ENCODE measurements at regions not wholly inside any gene's neighbourhood (a gene's known extent, or its start where the extent isn't known, plus 50 kb on each side); places are given as distances from the start of the nearest gene placed in this dataset.

DNA sequence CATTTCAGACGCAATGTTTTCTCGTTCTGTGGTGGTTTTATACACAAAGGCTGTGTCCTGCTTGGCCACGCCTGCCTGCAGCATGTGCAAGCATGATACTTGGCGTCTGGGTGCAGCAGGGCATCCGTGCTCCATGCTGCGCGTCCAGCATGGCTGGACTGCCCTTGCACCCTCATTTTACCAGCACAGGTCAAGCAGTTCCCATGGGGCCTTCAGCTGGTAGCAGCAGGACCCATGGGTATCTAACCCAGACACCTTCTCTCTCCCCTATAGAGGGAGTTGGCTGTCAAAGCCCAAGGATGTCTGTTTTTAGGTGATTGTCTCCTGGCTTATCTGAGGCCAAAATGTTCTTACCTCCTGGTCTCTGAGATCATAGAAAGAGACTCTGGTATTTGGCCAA, 158.3 kb upstream of the PITX1 start:
- Histone ChIP-seq H3K9ac (ENCODE audit: low read length) (no peak overlapping the region), H3K9me3 (replicated peaks; ENCODE audit: insufficient read depth, low read length) (no peaks in the 10 kb centered on the region), H3K27me3 (replicated peaks; ENCODE audit: insufficient read depth, low read length) (0 out of 2 replicates have a peak, but pooled peaks cover 6% of the 10 kb centered on the region), H3K4me3 (ENCODE audit: low read length) (no peak overlapping the region), H3K36me3 (replicated peaks; ENCODE audit: insufficient read depth, low read length) (no peaks in the 10 kb centered on the region), H4K20me1 (ENCODE audit: insufficient read depth, low read length) (no peaks in the 10 kb centered on the region), H3K4me2 (ENCODE audit: low read depth, low read length) (no peak overlapping the region), H3K27ac (ENCODE audit: low read length) (no peak overlapping the region), H3K4me1 (ENCODE audit: low read length) (no peaks in the 10 kb centered on the region), H3K9me2 (replicated peaks; ENCODE audit: insufficient read depth, low read length) (no peaks in the 10 kb centered on the region), H2AFZ (ENCODE audit: low read length) (no peak overlapping the region), H3K79me2 (ENCODE audit: low read length) (no peaks in the 10 kb centered on the region), H3F3A (ENCODE audit: insufficient read depth, low read length) (no peaks in the 10 kb centered on the region)
- TF ChIP-seq EZH2phosphoT487 (IDR thresholded peaks at IDR 0.05; ENCODE audit: low read length), result no peak
- no peak for TF ChIP-seq EZH2 (optimal IDR thresholded peaks at IDR 0.05; ENCODE audit: low read depth, low read length)
- TF ChIP-seq, protein P1, sequence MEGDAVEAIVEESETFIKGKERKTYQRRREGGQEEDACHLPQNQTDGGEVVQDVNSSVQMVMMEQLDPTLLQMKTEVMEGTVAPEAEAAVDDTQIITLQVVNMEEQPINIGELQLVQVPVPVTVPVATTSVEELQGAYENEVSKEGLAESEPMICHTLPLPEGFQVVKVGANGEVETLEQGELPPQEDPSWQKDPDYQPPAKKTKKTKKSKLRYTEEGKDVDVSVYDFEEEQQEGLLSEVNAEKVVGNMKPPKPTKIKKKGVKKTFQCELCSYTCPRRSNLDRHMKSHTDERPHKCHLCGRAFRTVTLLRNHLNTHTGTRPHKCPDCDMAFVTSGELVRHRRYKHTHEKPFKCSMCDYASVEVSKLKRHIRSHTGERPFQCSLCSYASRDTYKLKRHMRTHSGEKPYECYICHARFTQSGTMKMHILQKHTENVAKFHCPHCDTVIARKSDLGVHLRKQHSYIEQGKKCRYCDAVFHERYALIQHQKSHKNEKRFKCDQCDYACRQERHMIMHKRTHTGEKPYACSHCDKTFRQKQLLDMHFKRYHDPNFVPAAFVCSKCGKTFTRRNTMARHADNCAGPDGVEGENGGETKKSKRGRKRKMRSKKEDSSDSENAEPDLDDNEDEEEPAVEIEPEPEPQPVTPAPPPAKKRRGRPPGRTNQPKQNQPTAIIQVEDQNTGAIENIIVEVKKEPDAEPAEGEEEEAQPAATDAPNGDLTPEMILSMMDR (IDR thresholded peaks at IDR 0.05; ENCODE audit: low read length), result no peak
- DNase-seq, result no peak

DNA sequence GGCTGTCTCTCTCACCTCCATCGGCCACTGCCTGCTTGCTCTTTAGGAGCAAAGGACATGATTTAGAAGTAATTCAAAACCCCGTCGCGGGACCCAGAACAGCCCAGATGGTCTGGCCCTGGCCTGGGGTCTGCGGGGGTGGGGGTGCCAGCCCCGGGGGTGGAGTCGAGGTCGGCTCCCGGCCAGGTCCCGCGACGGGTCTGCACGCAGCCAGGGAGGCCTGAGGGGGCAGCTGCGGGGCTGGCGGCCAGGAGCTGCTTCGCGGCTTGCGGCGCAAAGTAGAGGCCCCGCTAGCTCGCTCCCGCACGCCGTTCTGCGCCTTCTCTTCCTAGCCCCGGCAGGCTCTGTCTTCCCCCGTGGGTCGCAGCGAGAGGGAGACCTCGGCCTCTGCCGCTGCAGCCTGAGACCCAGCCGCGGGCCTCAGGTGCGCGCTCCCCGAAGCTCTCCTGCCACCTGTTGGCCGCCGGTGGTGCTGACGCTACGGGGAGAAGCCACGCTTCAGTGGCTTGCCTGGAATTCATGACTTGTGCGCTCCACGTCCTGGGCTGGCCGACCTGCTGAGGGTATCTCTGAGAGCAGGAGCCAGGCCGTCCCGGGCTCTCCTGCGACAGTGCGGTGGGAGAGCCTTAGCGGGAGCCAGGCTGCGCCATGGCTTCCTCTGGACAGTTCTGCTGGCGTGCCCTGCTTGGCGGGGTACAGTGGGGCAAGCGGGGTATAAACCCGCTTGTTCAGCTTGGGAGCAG, 157.2 kb upstream of the PITX1 start:
- DNase-seq, result peak; percentile 69
- Histone ChIP-seq H3K79me2 (ENCODE audit: low read length) (no peaks in the 10 kb centered on the region), H3K9me3 (replicated peaks; ENCODE audit: insufficient read depth, low read length) (no peaks in the 10 kb centered on the region), H3K4me3 (ENCODE audit: low read length) (peak overlapping the region; percentile 65), H3K9ac (ENCODE audit: low read length) (peak overlapping the region; percentile 28; the same call in 1 of the 2 replicates), H2AFZ (ENCODE audit: low read length) (peak overlapping the region; percentile 88), H3K9me2 (replicated peaks; ENCODE audit: insufficient read depth, low read length) (no peaks in the 10 kb centered on the region), H4K20me1 (ENCODE audit: insufficient read depth, low read length) (no peaks in the 10 kb centered on the region), H3K36me3 (replicated peaks; ENCODE audit: insufficient read depth, low read length) (no peaks in the 10 kb centered on the region), H3K4me2 (ENCODE audit: low read depth, low read length) (peak overlapping the region; percentile 95), H3K4me1 (ENCODE audit: low read length) (no peaks in the 10 kb centered on the region), H3F3A (ENCODE audit: insufficient read depth, low read length) (no peaks in the 10 kb centered on the region), H3K27ac (ENCODE audit: low read length) (no peak overlapping the region), H3K27me3 (replicated peaks; ENCODE audit: insufficient read depth, low read length) (0 out of 2 replicates have a peak, but pooled peaks cover 6% of the 10 kb centered on the region)
- TF ChIP-seq, protein P1 (IDR thresholded peaks at IDR 0.05; ENCODE audit: low read length), result peak; percentile 96
- TF ChIP-seq EZH2phosphoT487 (IDR thresholded peaks at IDR 0.05; ENCODE audit: low read length), result no peak

DNA sequence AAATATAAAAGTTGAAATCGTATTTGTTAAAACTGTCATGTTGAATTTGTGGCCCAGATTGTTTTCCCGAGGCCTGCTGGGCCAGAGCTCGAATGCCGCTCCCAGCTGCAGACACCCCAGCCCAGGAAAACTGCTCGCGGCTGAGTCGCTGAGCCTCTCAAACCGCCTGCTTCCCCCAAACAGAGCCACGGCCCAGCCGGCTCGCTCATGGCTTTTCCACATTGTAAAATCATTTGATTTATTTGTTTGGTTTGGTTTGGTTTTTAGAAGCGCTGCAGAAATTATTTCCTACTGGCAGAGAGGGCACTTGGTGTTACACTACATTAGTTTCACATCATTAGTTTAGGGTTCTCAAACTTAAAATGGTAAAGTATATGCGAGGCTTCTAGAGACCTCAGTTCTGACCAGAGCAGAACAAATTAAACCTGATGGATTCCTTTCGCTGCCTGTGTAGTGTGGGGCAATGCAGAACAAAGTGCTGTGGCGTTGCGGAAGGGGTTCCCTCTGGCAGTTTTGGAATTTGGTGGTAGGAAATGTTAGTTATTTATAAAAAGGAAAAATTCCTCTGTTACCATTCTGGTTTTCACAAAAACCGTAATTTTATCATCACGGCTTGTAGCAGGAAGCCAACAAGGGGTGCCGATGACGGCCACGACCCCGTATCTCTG, 156.5 kb upstream of the PITX1 start:
- TF ChIP-seq, protein P1 (IDR thresholded peaks at IDR 0.05; ENCODE audit: low read length), result no peak
- no peaks in the 10 kb centered on the region for H3F3A ChIP-seq (ENCODE audit: insufficient read depth, low read length)
- H3K27me3 ChIP-seq (replicated peaks; ENCODE audit: insufficient read depth, low read length), result 0 out of 2 replicates have a peak, but pooled peaks cover 6% of the 10 kb centered on the region
- H3K9me3 ChIP-seq (replicated peaks; ENCODE audit: insufficient read depth, low read length), result no peaks in the 10 kb centered on the region
- peak overlapping the region; percentile 65 for H3K4me3 ChIP-seq (ENCODE audit: low read length)
- no peak overlapping the region for H3K27ac ChIP-seq (ENCODE audit: low read length)
- no peaks in the 10 kb centered on the region for H4K20me1 ChIP-seq (ENCODE audit: insufficient read depth, low read length)
- no peak for DNase-seq
- H3K9ac ChIP-seq (ENCODE audit: low read length), result peak overlapping the region; percentile 28; the same call in 1 of the 2 replicates
- H3K79me2 ChIP-seq (ENCODE audit: low read length), result no peaks in the 10 kb centered on the region
- H3K36me3 ChIP-seq (replicated peaks; ENCODE audit: insufficient read depth, low read length), result no peaks in the 10 kb centered on the region
- no peaks in the 10 kb centered on the region for H3K9me2 ChIP-seq (replicated peaks; ENCODE audit: insufficient read depth, low read length)
- peak overlapping the region; percentile 95 for H3K4me2 ChIP-seq (ENCODE audit: low read depth, low read length)
- no peaks in the 10 kb centered on the region for H3K4me1 ChIP-seq (ENCODE audit: low read length)
- H2AFZ ChIP-seq (ENCODE audit: low read length), result peak overlapping the region; percentile 88
